NCI-H446 (cell line): ENCODE measurements at regions not wholly inside any gene's neighbourhood (a gene's known extent, or its start where the extent isn't known, plus 50 kb on each side); places are given as distances from the start of the nearest gene placed in this dataset.
"Not testable (repeated sequence)": the region's sequence is repeated elsewhere in the genome, so short reads cannot be mapped to it uniquely, and the experiment has no call there.

Source experiments
- DNase-seq, 2 experiments: peaks; one replicate each; lab custom pipeline; 2025; lab: John Stamatoyannopoulos, UW

DNA sequence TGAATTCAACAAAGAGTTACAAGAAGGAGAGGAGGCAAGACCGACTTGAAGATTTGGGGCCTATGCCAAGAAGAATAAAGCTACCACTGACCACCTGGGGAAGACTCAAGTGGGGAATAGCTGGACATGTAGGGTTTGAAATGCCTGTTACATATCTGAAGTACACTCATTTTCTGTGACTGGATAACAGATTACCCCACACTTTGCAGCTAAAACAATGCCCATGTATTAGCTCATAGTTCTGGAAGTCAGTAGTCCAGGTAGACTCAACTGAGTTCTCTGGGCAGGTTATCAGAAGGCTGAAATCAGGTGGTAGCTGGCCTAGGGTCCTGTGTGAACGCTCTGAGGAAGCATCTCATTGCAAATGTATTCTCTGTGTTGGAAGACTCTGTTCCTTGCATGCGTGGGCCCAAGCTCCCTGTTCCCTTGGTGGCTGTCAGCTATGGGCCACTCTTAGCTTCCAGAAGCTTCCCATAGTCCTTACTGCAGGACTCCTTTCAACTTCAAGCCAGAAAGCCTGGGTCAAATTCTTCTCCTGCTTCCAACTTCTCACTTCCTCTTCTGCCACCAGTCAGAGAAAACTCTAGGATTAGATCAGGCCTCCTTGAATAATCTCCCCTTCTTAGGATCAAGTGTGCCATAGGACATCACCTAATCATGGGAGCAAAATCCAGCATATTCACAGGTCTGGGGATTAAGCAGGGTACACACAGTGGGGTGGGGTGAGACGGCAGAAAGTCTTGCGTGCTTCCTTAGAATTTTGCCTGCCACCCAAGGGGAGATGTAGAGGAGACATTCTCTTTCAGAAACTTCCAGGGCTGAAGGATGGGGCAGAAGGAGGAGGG is 187.8 kb downstream of the SHQ1 start:
- no peak for DNase-seq

DNA sequence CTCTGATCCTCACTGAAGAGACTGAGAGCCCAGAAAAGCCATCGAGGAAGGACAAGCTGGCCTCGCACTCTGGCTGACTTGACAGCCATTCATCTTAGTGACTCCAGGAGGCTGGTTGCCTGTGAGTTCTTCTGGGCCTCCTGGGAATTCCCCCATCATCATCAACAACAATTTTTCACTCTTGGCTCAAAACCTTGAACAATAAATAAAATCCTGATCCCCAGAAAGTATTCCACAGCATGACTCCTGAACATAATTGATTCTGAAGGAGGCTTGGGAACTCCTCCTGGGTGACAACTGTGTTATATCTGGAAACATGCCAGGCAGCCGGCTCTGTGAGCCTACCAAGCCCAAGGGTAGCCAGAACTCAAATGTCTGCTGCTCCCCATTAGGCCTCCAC is 188.6 kb downstream of the SHQ1 start:
- DNase-seq: peak; percentile 18 to 75

DNA sequence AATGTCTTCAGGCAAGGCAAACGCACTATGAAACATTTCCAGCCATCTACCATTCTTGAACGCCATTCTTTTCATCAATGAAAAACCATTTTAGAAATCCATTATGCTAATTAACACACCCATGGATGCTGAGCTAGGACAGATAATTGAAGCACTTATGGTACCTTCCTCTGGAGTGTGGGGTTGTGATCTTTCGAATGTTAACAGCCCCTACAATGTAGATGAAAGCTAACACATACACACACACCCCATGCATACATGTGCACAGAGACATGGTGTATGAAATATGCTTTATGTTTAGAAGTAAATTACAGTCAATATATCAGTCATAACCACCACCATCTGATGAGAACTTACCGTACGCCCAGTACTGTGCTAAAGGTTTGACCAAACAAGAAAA is 189.1 kb downstream of the SHQ1 start:
- no peak for DNase-seq

DNA sequence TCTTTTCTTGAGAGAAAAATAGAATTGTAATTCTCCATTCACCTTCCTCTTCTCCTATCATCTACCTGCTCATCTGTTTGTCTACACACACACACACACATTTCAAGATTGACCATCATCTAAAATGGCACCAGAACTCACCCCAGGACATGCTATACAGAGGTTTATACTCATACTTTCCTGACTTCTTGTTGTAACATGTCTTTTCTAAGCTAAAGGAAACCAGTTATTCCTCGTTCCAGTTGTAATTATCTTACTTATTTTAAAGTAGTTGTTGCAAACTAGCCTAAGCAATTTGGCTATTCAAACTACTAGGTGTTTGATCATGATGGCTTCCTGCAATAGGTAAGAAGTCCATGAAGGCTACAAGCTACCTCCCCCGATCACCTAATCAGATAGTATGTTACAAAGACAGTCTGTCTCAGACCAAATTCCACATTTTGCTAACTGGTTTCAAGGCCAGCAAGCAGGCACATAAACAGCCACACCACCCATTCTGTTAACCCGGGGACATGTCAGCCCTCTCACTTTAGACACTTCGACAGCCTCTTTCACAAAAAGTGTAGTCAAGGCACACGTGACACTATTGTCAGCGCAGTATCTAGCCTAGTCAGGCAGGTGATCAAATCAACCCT is 189.7 kb downstream of the SHQ1 start:
- DNase-seq: no peak

DNA sequence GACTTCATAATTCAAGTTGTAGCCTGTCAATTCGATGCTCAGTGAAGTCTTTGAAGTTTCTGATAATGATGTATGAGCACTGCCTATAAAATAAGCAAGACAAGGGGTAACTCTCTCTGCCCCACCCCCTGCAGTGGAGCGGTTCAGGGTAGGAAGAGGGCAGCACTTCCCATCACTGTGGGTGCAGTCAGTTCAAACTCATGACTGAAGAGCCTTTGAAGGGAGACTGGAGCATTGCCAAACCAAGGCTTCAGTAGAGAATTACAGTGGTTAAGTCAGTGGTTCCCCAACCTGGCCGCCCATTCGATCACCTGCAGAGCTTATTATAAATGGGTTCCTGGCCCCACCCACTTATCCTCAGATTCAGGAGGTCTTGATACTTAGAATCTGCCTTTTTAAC is 190.6 kb downstream of the SHQ1 start:
- DNase-seq: no peak

DNA sequence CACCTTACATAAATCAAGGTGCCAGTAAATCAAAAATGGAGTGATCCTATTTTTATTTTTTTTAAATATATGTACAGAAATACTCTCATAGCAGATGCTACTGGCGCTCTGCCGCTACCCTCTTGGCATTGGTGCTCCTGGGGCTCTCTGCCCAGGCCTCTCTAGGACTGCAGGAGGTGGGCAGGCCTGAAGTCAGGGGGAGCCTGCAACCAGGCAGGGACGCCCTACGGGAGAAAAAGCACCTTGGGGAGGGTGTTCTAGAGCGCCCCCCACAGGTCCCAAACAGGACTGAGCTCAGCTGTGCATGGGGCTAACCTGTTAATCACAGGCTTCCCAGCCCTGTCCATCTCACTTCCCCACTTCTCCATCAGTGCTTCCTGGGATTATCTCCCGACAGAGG is 192.5 kb downstream of the SHQ1 start:
- DNase-seq: peak in 1 of 2 experiments; percentile 46

DNA sequence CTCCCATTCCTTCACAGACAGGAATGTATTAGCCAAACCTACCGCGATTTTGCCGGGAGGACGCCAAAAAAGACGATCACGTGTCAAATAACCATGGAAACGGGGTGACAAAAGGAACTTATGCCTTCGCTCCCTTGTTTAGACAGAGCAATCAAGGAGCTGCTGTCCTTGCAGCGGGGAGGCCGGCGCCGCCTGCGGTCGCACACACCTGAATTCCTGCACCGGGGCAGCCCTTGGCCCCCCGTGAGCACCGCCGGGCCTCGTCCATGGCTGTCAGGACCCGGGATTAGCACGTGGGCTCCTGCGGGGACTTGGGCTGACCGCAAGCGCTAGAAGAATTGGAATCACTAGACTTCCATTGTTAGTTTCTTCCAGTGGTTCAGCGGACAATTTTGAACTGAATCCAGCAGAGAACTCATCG is 193.1 kb downstream of the SHQ1 start:
- DNase-seq: no peak

DNA sequence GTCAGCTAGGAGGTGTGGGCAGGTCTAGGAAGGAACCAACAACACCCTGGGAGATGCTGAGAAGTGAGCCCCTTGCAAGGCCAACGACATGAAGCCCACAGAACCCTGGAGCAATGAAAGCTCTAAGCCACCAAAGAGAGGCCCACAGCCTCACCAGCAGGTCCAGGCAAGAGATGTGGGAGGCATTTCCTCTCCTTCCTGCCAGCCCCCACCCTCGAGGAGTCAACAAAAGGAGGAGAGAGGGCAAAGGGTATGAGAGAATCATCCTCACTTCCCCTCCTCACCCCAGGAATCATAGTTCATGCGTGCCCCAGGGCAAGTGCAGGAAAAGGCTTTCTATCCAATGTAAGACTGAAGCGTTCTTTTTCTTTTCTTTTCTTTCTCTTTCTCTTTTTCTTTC is 195.8 kb downstream of the SHQ1 start:
- DNase-seq: no peak

DNA sequence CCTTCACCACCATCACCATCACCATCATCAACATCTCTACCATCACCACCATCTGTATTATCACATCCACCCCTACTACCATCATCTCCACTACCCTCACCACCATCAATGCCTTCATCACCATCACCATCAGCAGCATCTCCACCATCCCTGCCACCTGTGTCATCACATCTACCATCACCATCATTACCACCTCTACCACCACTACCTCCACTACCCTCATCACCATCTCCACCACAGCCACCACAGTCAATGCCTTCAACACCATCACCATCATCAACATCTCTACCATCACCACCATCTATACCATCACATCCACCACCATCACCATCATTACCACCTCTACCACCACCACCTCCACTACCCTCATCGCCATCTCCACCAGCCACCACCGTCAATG is 196.7 kb downstream of the SHQ1 start:
- no peak for DNase-seq

DNA sequence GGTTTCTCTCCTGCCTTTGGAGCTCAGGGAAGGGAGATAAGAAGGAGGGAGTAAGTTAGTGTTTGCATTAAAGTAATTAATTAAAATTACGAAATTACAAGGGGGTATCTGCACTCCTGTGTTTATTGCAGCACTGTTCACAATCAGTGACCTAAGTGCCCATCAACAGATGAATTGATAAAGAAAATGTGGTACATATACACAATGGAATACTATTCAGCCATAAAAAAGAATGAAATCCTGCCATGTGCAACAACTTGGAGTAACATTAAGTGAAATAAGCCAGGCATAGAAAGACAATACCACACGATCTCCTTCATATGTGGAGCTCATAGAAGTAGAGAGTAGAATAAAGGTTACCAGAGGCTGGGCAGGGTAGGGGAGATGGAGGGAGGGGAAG is 202.0 kb downstream of the SHQ1 start:
- DNase-seq: no peak

DNA sequence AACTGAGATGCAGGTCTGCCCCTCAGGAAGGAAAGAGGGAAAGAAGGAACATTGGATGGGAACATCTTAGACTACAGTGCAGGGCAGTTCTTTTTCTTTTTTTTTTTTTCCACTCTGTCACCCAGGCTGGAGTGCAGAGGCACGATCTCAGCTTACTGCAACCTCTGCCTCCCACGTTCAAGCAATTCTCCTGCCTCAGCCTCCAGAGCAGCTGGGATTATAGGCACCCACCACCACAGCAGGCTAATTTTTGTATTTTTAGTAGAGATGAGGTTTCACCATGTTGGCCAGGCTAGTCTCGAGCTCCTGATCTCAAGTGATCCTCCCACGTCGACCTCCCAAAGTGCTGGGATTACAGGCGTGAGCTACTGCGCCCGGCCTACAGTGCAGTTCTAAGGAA is 204.6 kb downstream of the SHQ1 start:
- DNase-seq: not testable (repeated sequence)

DNA sequence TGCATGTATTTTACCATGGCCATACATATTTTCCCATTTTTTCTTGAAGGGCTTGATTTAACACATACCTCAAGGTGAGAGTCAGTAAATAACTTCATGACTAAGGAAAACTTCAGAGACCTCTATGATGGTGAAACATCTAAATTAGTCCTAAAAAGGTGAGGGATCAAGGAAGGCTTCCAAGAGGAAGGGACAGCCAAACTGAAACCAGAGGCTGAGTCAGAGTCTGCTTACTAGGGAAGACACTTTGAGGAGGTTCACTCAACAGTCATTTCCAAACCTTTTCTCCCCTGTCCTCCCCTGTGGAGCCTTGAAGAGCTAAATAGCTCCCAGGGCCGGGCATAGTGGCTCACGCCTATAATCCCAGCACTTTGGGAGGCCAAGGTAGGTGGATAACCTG is 206.6 kb downstream of the SHQ1 start:
- no peak for DNase-seq

DNA sequence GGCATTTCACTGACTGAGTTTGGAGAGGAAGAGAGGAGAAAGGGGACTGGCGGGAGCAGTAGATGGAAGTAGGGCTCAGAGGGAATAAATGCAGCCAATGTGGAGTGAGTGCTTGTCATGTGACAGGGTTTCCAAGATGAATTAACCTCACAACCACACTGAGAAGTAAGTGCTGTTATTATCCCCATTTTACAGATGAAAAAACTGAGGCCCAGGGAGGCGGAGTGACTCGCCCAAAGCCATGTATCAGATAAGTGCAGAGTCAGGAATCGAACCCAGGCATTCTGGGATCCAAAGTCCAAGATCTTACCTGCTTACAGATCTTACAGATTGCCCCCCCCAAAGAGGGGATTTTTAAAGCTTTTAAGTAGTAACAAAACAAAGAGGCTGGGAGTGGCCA is 207.2 kb downstream of the SHQ1 start:
- DNase-seq: no peak

DNA sequence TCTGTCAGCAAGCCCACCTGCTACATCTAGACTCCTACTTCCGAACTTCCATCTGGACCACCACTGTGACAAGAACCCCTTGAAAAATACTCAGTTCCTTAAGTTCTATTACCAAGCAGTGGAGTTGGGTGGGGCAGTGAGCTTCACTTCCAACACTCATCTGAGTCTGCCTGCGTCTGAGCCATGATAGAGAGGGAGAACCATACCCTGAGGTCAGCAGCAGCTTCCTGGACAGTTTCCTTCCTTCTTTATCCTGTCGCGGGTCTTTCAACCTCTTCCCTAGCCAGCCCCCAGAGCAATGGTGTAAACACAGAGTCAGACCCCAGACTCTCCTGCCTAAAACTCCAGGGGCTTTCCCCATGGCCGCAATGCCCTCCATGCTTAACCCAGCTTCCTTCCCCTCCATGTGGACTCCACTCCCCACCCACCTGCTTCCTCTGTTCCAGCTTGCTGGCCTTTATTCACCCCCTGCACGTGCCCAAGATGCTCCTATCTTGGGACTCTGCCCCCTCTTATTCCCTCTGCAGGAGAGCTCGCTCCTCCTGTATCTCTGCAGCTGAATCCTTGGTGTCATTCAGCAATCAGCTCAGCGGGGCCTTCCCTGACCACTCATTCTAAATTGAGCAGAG is 211.2 kb downstream of the SHQ1 start:
- no peak for DNase-seq

DNA sequence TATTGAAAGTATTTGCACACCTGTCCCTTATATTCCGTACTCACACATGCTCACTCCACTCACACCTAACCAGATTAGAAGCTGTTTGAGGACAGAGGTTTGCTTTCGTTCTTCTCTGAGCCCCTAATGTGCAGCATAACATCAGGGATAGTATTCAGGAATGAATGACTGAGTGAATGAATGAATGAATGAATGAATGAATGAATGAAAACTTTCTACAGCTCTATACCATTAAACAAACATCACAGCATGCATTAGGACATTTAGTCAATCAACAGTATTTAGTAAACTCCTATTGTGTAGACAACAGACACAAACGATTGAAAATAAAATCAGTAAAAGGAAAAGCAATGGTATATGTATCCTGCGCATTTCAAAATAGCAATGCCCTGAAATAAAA is 212.7 kb downstream of the SHQ1 start:
- DNase-seq: no peak

DNA sequence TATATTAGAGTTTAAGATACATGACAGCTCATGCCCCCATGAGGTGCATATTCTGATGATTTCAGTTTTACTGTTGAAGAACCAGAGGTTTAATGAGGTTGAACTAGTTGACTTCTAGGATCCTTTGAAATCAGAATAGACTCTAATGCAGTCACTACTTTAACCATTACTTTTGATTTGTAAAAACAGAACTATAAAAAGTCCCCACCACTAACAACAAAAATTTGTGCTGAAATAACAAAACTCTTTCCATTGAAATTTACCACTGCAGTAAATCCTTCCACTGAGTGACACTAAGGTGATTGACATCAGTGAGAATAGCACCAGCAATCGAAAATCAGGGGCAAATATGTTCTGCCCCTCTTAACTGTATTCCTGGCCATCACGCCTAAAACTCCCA is 214.1 kb downstream of the SHQ1 start:
- DNase-seq: no peak

DNA sequence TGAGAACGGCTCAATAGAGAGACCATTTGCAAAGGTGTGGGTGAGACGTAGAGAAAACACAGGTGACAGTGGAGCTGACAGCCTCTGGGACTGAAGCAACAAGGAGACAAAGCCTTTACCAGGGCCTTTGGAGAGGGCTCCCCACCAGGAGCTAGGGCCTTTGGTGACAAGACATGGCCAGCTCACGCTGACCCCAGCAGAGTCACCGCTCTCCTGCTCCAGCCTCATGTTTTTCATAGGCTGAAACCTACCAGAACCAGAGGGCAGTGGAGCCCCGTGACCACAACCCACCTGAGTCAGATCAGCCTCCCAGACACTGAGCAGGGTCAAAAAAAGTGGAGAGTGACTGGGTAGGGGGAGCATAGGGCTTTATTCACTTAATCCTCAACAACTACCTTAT is 214.7 kb downstream of the SHQ1 start:
- no peak for DNase-seq

DNA sequence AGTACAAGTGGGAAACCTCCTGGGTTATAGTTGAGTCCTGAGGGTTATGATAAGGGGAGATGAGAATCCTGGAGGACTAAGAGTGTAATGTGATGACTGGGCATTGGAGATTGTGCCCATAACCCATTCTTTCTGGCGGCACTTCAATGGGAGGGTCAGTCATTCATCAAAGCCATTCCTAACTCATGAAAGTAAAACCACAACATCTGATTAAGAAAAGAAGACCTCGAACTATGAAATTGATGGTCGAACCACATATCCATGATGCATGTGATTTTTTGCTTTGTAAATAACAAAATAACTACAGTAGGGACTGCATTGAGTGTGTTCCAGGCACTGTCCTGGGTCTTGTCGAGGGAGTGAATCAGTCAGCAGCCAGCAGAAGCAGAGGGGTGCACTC is 215.1 kb downstream of the SHQ1 start:
- no peak for DNase-seq

DNA sequence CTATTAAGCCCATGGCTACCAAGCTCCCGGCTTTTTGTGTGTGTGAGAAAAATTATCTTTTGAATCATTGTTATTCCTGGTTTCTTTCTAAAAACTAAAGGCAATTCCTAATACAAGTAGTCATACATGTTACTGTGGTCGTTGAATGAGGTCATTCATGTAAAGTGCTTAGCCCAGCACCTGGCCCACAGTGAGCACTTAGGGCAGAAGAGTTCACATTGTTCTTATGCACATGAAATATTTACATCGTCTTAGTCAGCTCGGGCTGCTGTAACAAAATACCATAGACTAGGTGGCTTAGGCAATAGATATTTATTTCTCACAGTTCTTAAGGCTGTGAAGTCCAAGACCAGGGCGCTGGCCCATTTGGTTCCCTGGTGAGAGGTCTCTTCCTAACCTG is 216.1 kb downstream of the SHQ1 start:
- DNase-seq: no peak

DNA sequence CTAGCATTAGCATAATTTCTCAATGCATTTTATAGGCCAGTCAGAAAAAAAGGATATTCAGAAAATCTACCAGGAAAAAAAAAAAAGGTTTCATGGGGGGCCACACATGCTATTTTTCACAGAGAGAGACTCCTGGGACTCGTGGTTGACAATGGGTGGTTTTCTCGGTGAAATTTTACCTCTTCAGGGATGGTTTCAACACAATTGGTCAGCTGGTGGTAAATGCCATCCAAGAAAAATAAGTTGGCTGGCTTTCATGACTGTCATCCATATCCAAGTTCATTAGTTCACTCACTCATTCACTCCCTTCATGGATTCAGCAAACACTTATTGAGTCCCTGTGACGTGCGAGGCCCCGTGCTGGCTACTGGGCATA is 217.3 kb downstream of the SHQ1 start:
- DNase-seq: peak in 1 of 2 experiments; percentile 69

DNA sequence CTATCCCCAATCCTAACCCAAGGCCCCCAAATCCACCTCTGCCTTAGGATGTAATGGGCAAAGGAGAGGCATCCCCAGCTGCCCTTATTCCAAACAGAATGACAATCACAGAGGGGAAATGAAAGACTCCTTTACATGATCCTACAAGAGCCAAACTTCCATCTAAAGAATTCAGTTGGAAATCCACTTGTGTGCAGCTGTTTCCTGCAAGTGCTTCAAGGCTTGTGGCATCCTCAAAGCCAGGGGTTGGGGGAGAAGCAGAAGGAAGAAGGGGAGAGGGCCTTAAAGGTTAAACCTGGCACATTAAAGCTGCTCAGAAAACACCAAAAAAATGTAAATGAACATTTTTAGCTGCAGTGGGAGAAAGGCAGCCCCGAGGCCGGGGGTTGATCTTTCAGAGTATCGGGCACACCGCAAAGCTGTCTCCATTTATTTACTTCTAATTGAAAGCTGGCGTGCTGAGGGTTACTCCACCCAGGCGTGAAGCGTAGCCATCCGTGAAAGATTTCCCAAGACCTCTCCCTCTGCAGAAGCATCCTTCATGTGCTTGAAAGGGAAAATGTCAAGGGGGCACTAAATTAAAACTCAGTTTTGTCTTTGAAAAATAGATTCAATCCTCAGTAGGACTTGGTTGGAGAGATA is 217.8 kb downstream of the SHQ1 start:
- peak; percentile 49 to 70 for DNase-seq

DNA sequence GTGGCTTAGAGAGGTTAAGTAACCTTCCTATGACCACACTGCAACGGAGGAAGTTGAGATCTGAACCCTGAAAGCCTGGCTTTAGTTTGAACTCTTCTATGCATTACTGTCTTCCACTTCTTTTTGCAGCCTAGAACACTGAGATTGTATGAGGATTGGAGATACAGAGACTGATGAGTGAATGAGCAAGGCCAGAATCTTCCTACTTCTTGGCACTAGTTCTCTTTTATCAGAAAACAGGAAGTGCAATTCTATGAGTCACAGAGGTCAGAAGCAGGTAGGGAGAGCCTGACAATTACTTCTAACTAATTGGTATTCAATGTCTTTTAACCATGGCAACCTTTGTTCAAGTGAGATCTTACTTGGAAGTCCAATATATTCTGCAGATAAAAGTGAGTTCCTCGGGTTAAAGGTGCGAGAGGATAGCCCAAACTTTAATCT is 219.0 kb downstream of the SHQ1 start:
- DNase-seq: no peak

DNA sequence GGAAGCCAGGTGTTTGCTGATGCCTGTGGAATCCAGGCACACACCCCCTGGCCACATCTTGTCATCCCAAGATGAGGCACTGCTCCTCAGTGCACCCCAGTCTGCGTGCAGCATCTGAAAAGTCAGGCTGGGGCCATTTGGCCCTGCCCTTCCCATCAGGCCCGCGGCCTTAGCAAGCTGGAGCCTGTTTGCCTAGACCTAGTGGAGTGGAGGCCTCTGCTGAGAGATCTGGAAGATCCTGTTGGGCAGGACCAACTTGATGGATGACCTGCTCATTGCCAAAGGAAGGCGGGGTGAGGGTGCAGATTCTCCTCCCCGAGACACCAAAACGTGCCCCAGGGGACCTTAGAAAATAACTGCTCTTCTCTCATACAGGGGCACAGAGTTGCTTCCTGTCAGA is 220.2 kb downstream of the SHQ1 start:
- no peak for DNase-seq
